HUDEP-2 (cell line): ENCODE measurements at regions not wholly inside any gene's neighbourhood (a gene's known extent, or its start where the extent isn't known, plus 50 kb on each side); places are given as distances from the start of the nearest gene placed in this dataset.

ENCODE experiments used
- DNase-seq, 76 experiments: peaks; one replicate each; lab custom pipeline; 2025; ENCODE audit not compliant: unreplicated experiment in 76 of 76; lab: John Stamatoyannopoulos, UW

- no peak for DNase-seq
Observed at GRCh38 chr11:45525393-45525792, 140.0 kb downstream of the CHST1 start.

GRCh38 chr11:45523760-45524159 lies 141.7 kb downstream of the CHST1 start:
- no peak for DNase-seq

DNA sequence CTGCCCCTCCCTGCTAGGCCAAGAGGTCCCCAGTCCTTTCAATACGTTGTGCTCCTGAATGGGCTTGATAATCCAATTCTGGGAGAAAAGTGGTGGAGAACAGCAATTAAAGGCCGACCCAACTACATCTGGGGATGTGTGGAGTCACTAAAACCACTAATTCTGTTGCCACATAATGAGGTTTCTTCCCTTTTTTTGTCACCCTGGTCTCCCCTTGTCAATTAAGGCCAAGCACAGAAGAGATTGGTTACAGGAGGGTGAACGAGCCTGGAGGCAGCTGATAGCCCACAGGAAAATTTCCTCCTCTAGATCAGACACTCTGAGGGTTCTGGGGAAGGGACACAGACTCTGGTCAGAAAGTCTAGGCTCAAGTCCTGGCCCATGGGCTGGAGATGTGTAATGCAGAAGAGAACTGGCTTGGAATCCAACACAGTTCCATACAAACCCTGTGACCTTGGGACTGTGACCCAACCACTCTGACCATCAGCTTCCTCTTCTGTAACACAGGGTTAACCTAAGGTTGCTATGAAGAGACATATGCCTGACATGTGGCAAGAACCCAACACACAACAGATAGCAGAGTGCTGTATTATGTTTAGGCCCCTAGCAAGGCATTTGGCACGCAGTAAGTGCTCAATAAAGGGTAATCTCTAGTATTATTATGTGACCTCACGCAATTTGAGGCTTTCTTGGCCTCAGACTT lies 146.4 kb downstream of the CHST1 start:
- no peak for DNase-seq

DNA sequence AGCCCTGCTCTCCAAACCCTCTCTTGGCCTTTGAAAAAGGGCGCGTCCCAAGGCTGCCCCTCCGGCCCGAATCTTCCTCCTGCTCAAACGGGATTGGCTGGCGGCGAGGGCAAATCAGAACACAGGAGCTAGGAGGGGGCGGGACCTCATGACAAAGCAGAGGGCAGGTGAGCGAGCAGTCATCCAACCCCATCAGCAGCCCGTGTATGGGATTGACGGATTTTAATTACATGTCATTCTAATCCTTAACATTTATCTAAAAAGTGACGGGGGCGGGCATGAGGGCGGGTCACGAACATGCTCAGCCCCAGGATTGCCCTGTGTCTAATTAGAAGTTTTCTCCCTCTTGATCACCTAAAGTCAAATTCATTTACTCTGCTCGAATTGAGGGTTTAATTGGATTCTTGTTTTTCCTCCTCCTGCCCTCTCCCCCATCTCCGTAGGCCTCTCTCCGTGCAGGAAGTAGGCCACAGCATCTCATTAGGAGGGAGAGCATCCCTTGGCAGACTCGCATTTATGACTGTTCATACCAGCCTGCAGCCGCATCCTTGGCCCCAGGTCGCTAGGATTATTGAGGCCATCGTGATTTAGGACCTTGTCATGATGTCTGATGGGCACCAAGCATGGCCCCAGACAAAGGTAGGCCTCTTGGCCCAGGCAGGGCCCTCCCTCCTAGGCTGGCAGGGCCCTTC lies 147.1 kb downstream of the CHST1 start:
- no peak for DNase-seq

GRCh38 chr11:45517171-45517770 lies 148.2 kb downstream of the CHST1 start:
- no peak for DNase-seq

DNA sequence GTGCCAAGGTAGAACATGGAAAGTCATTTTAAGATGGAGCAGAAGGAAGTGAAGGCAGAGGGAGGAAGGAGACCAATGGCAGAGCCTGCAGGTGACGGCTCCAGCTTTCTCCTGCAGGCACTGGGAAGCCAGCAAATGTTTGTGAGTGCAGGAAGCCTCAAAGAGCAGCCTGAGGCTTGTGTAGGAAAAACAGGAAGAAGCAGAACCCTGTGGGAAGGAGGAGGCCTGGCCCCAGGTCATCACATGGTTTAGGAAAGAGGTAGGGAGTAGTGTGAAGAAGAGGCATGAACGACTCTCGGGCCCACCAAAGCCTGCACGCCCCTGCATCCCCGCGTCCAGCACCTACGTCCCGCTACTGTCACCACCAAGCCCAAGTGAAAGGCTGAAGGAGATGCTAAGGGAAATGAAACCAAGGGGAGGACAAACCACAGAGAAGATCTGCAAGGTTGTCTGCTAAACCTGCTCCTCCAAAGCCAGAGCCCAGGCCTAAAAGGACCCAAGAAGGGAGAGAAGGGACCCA lies 151.5 kb downstream of the CHST1 start:
- no peak for DNase-seq

GRCh38 chr11:45512471-45513148 lies 152.8 kb downstream of the CHST1 start:
- no peak for DNase-seq

- DNase-seq = no peak
Observed at GRCh38 chr11:45511566-45511965, 153.9 kb downstream of the CHST1 start.

DNA sequence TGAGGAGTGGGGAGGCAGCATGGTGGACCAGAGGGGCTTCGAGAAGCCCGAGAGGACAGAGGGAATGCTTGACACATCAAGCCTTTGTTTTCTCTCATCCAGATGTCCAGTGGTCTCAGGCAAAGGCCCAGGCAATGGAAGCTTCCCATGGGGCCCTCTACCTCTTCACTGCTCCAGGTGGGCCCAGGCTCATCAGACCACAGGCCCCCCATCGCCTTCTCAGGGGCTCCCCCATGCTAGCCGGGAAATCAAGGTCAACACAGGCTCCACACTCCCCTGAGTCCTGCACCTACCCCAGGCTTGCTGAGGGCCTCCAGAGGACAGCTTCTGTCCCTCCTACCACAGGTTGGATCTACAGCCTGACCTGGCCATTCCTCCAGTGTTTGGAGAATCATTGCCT lies 157.5 kb downstream of the CHST1 start:
- no peak for DNase-seq

DNA sequence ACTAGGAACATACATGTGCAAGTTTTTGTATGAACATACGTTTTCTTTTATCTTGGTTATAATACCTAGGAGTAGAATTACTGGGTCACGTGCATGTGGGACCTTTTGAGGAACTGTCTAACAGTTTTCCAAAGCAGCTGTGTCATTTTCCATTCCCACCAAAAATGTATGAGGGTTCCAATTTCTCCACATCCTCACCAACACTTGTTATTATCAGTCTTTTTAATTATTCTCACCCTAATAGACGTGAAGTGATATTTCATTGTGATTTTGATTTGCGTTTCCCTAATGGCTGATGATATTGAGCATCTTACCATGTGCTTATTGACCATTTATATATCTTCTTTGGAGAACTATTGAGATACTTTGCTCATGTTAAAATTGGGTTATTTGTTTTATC lies 162.1 kb downstream of the CHST1 start:
- no peak for DNase-seq

GRCh38 chr11:45502226-45502545 lies 163.2 kb downstream of the CHST1 start:
- DNase-seq = no peak

DNA sequence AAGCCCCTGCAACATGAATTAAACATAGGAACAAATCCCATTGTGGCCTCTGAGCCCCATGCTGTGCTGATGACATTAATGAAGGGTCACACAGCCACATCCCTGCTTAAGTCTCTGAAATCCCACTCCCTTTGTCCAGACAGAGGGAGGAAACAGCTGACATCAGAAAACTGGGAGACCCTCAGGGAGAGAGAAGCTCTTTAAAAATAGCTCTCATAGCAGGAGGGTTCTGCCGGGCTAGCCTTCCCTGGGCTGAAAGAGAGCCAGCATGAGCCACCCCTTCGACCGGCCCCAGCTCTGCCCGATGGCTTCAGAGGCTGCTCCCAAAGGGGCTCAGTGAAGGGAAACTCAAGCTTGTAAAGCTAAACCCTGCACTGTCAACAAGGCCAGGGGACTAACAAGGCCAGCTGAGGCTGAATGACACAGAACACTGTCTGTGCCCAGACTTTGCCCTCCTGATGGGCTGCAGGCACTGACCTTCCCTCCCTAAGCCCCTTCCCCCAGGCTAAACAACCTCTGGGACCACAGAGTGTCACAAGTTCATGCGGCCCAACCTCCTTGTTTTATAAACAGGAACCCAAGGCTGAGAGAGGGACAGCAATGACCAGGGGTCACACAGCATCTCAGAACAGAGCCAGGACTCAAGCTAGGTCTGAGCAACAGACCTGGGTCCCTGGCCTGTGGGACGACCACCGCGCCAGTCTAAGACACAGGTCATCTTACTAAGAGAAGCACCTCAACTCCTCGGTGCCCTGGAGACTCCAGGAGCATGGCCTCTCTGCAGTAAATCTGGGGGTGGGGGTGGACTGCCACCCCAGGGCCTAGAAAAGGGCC lies 163.8 kb downstream of the CHST1 start:
- DNase-seq = no peak

DNA sequence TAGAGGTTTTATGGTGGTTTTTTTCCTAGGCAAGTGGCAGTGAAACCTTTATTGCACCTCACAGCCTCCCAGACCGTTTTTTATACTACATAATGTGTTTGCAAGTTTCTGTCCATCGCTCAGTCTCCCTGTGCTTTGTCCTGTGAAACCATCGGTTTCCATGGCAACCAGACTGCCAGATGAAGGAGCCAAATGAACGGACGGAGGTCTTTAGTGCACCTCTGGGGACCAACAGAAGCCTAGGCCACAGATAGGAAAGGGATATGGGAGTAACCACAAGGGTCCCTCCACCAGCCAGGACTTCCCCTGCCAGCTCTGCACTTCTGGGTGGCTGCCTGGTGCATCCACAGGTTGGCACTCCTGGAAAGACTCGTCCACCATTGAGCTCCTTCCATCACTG lies 165.0 kb downstream of the CHST1 start:
- no peak for DNase-seq

DNA sequence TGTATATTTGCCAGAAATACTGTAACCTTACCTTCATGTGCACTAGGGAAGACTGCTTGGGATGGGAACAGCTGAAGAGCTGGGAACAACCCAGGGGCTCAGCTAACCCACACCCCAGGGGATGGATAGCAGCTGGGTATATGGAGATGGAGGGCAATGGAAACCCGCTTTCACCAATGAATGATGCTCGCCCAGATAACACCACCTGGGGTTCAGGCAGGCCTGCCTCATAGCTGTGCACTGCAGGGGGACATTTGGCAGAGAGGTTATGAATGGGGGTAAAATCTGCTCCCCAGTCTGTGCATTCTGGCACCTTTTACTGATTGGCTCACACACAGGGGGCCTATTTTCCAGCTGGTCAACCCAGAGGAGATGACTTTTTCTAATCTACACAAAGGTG lies 170.7 kb downstream of the CHST1 start:
- DNase-seq = no peak

DNA sequence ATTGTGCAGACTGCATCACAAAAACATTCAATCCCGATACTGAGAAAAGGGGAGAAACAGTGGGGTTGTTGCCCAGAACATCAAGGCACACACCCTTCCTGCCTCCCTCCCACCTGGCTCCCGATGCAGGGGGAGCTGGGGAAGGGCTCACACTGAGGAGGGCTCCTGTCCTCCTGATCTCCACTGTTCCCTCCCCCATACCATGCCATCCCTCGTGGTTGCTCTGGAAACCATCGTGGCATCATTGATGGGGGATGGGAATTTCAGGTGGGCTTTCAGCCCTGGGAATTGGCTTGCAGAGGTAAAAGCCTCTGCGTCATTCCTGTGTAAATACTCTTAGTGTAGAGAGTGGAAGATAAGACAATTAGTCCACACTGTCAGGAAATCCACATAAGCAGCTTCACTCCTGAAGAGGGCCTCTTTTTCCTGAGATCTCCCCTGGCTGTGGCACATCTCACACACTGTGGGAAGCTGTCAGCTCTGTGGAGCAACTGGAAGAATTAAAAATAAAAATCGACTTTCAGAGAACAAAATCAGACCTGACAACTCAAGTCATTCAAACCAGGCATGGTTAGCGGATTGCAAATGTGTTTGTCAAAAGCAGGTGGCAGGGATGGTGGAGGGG lies 176.0 kb downstream of the CHST1 start:
- DNase-seq = no peak

GRCh38 chr11:45486461-45486860 lies 179.0 kb downstream of the CHST1 start:
- DNase-seq = no peak

DNA sequence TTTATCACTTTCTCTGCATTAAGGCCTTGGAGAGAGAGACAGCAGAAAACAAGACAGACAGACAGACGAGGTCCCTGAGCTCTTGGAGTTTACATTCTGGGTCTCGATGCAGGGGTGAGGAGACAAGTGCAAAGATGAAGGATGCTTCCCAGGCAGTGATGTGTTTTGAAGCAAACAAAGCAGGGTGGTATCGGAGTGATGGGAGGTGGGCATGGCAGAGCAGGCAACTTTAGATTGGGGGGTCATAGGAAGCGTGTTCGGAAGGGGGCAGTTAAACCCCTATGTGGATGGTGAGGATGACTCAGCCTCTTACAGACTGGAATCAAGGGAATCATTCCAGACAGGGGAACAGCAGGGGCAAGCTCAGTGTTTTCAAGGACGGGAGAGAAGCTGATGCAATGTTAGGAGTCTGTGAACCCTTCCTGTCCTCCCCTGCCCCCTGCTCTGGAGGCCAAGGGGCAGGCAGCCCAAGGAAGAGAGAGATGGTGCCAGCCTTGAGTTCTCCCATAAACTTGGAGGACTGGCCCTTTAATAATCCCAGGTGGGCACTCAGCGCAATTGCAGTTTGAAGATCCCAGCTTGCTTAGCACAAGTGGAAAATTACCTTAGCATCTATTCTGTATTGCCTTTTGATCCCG lies 180.2 kb downstream of the CHST1 start:
- DNase-seq = no peak

- no peak for DNase-seq
Observed at GRCh38 chr11:45484326-45484883, 181.0 kb downstream of the CHST1 start.

DNA sequence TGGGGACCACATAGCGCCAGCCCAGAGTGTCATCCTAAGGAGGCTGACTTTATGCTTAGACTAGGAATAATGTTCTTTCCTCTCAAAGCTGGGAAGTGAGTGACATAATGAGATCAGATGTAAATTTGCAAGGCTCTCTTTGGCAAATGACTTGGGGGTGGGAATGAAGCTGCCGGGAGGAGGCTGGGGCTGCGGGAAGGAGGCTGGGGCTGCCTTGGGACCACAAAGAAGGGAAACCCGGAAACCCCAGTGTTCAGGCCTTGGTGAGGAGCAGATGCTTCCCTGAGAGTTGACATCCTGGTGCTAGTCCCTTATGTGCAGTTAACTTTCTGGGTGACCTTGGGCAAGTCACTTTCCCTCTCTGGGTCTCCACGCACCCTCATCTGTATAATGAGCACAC lies 182.0 kb downstream of the CHST1 start:
- no peak for DNase-seq
